Neural cell (in vitro differentiated cells): ENCODE measurements at regions not wholly inside any gene's neighbourhood (a gene's known extent, or its start where the extent isn't known, plus 50 kb on each side); places are given as distances from the start of the nearest gene placed in this dataset.

Experiments used
- H2AFZ ChIP-seq: fragments of 200-600, 300-800 bp; sonication (generic), shearing (Covaris generic); 2 replicates; pipeline ENCODE4 v1.6.0; 2014; ENCODE audit warnings: low read depth, mild to moderate bottlenecking, antibody characterized with exemption, low read length, moderate library complexity
- H3F3A ChIP-seq: fragments of 200-600 bp; shearing (Covaris generic); 2 replicates; pipeline ENCODE4 v1.6.1; 2016; ENCODE audit warnings: mild to moderate bottlenecking, moderate library complexity, mixed read lengths, antibody characterized with exemption, low read length; ENCODE audit not compliant: insufficient read depth, poor library complexity, severe bottlenecking
- H3K27ac ChIP-seq: fragments of 200-600, 300-800 bp; sonication (generic), shearing (Covaris generic); 2 replicates; pipeline ENCODE4 v1.5.1; 2014; ENCODE audit warnings: mild to moderate bottlenecking, low read length, moderate library complexity
- H3K27me3 ChIP-seq: fragments of 300-800, 200-600 bp; sonication (generic), shearing (Covaris generic); 2 replicates; pipeline ENCODE4 v1.6.0; 2014; ENCODE audit warnings: mild to moderate bottlenecking, low read depth, low read length, moderate library complexity; ENCODE audit not compliant: insufficient read depth
- H3K36me3 ChIP-seq: fragments of 300-800, 200-600 bp; sonication (generic), shearing (Covaris generic); 2 replicates; pipeline ENCODE4 v1.5.1; 2014; ENCODE audit warnings: mild to moderate bottlenecking, antibody characterized with exemption, low read length, moderate library complexity; ENCODE audit not compliant: insufficient read depth
- H3K4me2 ChIP-seq: fragments of 300-800, 200-600 bp; sonication (generic), shearing (Covaris generic); 2 replicates; pipeline ENCODE4 v1.6.0; 2014; ENCODE audit warnings: mild to moderate bottlenecking, low read length
- H3K4me3 ChIP-seq: fragments of 300-800, 200-600 bp; sonication (generic), shearing (Covaris generic); 2 replicates; pipeline ENCODE4 v1.5.1; 2014; ENCODE audit warnings: mild to moderate bottlenecking, low read length, moderate library complexity
- H3K79me2 ChIP-seq: fragments of 200-600 bp; shearing (Covaris generic); replicated peaks from 2 replicates; pipeline ENCODE4 v1.6.0; 2014; ENCODE audit warnings: mild to moderate bottlenecking, low read length, moderate library complexity; ENCODE audit not compliant: insufficient read depth
- H3K9ac ChIP-seq: fragments of 300-800, 200-600 bp; sonication (generic), shearing (Covaris generic); 2 replicates; pipeline ENCODE4 v1.6.1; 2016; ENCODE audit warnings: mild to moderate bottlenecking, low read length, mixed read lengths
- H3K9me2 ChIP-seq: fragments of 200-600 bp; shearing (Covaris generic); 2 replicates; pipeline ENCODE4 v1.6.1; 2016; ENCODE audit warnings: mild to moderate bottlenecking, low read length, mixed read lengths; ENCODE audit not compliant: insufficient read depth
- H3K9me3 ChIP-seq: fragments of 200-600, 300-800 bp; sonication (generic), shearing (Covaris generic); 2 replicates; pipeline ENCODE4 v1.6.1; 2016; ENCODE audit warnings: mild to moderate bottlenecking, mixed run types, low read length, moderate library complexity, mixed read lengths
- H4K20me1 ChIP-seq: fragments of 200-600 bp; shearing (Covaris generic); 2 replicates; pipeline ENCODE4 v1.6.1; 2016; ENCODE audit warnings: mild to moderate bottlenecking, mixed run types; ENCODE audit not compliant: insufficient read depth
- CTCF ChIP-seq: fragments of 450-650 bp; IDR thresholded peaks from 2 replicates; pipeline ENCODE4 v1.5.1; 2014; ENCODE audit warnings: antibody characterized with exemption, mild to moderate bottlenecking, moderate library complexity; ENCODE audit not compliant: poor library complexity, severe bottlenecking
- EP300 ChIP-seq: fragments of 450-650 bp; conservative IDR thresholded peaks from 2 replicates; pipeline ENCODE4 v1.6.1; 2014; ENCODE audit warnings: antibody characterized with exemption, mild to moderate bottlenecking, moderate library complexity; ENCODE audit not compliant: poor library complexity, severe bottlenecking
- EZH2 ChIP-seq: fragments of 200-600, 300-800 bp; shearing (Covaris generic), sonication (generic); IDR thresholded peaks from 2 replicates; pipeline ENCODE4 v1.6.1; 2014; ENCODE audit warnings: antibody characterized with exemption, low read length, borderline replicate concordance, mild to moderate bottlenecking; ENCODE audit not compliant: insufficient read depth, poor library complexity, severe bottlenecking
- MXI1 ChIP-seq: fragments of 450-650 bp; conservative IDR thresholded peaks from 2 replicates; pipeline ENCODE4 v1.6.1; 2014; ENCODE audit warnings: antibody characterized with exemption, mild to moderate bottlenecking; ENCODE audit not compliant: poor library complexity, severe bottlenecking
- POLR2AphosphoS5 ChIP-seq: IDR thresholded peaks from 2 replicates; pipeline ENCODE4 v1.6.1; 2012
- RAD21 ChIP-seq: fragments of 450-650 bp; conservative IDR thresholded peaks from 2 replicates; pipeline ENCODE4 v1.6.1; 2014; ENCODE audit warnings: antibody characterized with exemption, mild to moderate bottlenecking, moderate library complexity
- REST ChIP-seq: IDR thresholded peaks from 2 replicates; pipeline ENCODE4 v1.6.1; 2012; ENCODE audit warnings: borderline replicate concordance
- SMC3 ChIP-seq: fragments of 450-650 bp; conservative IDR thresholded peaks from 2 replicates; pipeline ENCODE4 v1.6.1; 2014; ENCODE audit warnings: antibody characterized with exemption, mild to moderate bottlenecking, moderate library complexity; ENCODE audit not compliant: poor library complexity
- TAF1 ChIP-seq: IDR thresholded peaks from 2 replicates; pipeline ENCODE4 v1.6.1; 2012; ENCODE audit warnings: low read depth

GRCh38 chr9:21553441-21553840, 71.3 kb upstream of the IFNE start:
- no peak overlapping the region for H3K4me3 ChIP-seq

GRCh38 chr9:21554813-21555212, 72.7 kb upstream of the IFNE start:
- no peaks in the 10 kb centered on the region for H3F3A ChIP-seq
- no peak overlapping the region for H3K4me3 ChIP-seq
- no peak overlapping the region for H3K4me2 ChIP-seq
- H3K27ac ChIP-seq: no peak overlapping the region
- H3K27me3 ChIP-seq: peaks cover 56% of the 10 kb centered on the region
- no peaks in the 10 kb centered on the region for H4K20me1 ChIP-seq
- H2AFZ ChIP-seq: no peak overlapping the region
- no peaks in the 10 kb centered on the region for H3K9me2 ChIP-seq
- no peaks in the 10 kb centered on the region for H3K79me2 ChIP-seq
- H3K36me3 ChIP-seq: no peaks in the 10 kb centered on the region
- no peak overlapping the region for H3K9ac ChIP-seq
- no peaks in the 10 kb centered on the region for H3K9me3 ChIP-seq
- no peak for TF ChIP-seq REST
- no peak for TF ChIP-seq EZH2
- no peak for TF ChIP-seq MXI1
- TF ChIP-seq POLR2AphosphoS5: no peak
- TF ChIP-seq SMC3: no peak
- no peak for TF ChIP-seq TAF1
- TF ChIP-seq RAD21: no peak
- no peak for TF ChIP-seq EP300

More at GRCh38 chr9:21553441-21553840, 71.3 kb upstream of the IFNE start:
- no peak overlapping the region for H3K9ac ChIP-seq
- H3K36me3 ChIP-seq: no peaks in the 10 kb centered on the region
- no peaks in the 10 kb centered on the region for H4K20me1 ChIP-seq
- no peaks in the 10 kb centered on the region for H3K79me2 ChIP-seq
- H2AFZ ChIP-seq: no peak overlapping the region
- no peak overlapping the region for H3K27ac ChIP-seq
- H3K27me3 ChIP-seq: peaks cover 42% of the 10 kb centered on the region
- no peaks in the 10 kb centered on the region for H3K9me2 ChIP-seq
- no peaks in the 10 kb centered on the region for H3F3A ChIP-seq
- no peak overlapping the region for H3K4me2 ChIP-seq
- no peaks in the 10 kb centered on the region for H3K9me3 ChIP-seq
- TF ChIP-seq POLR2AphosphoS5 (no peak), REST (no peak), RAD21 (no peak), CTCF (no peak), MXI1 (no peak), EP300 (no peak), TAF1 (no peak)
